SHP77 treated with DMSO at 0.1 percent for 48 hours (cell line): ENCODE measurements at regions not wholly inside any gene's neighbourhood (a gene's known extent, or its start where the extent isn't known, plus 50 kb on each side); places are given as distances from the start of the nearest gene placed in this dataset.

Experiments used
- DNase-seq: peaks from one replicate; lab custom pipeline; 2025; lab: John Stamatoyannopoulos, UW

GRCh38 chr15:97890307-97890706 is 70.2 kb upstream of the ARRDC4 start:
- no peak for DNase-seq

GRCh38 chr15:97892167-97892938 is 68.2 kb upstream of the ARRDC4 start:
- DNase-seq: no peak

GRCh38 chr15:97893967-97894366 is 66.5 kb upstream of the ARRDC4 start:
- DNase-seq: no peak

GRCh38 chr15:97899981-97900380 is 60.5 kb upstream of the ARRDC4 start:
- DNase-seq: no peak

- DNase-seq: no peak
These were observed 58.2 kb upstream of the ARRDC4 start for GRCh38 chr15:97902140-97902780.

GRCh38 chr15:97903560-97903959 is 56.9 kb upstream of the ARRDC4 start:
- no peak for DNase-seq

- peak; percentile 17 for DNase-seq
These were observed 56.4 kb upstream of the ARRDC4 start for GRCh38 chr15:97903971-97904572.

GRCh38 chr15:97909291-97909891 is 51.1 kb upstream of the ARRDC4 start:
- DNase-seq: no peak
